ENCODE measurements at regions not wholly inside any gene's neighbourhood (a gene's known extent, or its start where the extent isn't known, plus 50 kb on each side); places are given as distances from the start of the nearest gene placed in this dataset.

DNA sequence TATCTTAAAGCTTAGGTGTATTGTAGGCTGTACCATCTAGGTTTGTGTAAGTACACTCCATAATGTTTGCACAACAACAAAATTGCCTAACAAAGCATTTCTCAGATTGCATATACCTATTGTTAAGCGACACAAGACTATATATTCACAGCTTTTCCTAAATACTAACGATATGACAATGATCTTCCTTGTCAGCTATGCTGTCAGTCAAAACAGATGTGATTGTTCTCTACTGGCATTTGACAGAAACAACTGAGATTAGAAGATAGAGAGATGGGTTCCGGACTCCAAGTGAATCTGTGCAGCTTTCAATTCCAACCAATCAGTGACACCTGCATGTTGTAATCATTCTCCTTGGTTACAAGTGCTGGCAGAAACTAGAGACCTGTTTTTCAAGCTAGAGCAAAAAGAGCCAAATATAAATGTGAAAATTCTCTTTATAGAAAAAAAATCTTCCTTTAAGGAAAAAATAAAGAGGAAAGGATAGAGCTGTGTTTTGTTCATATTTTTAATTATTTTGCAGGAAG lies 1232.3 kb upstream of the SLC39A10 start:
- no peak overlapping the region for H3K9ac ChIP-seq (ENCODE audit: low read length)

DNA sequence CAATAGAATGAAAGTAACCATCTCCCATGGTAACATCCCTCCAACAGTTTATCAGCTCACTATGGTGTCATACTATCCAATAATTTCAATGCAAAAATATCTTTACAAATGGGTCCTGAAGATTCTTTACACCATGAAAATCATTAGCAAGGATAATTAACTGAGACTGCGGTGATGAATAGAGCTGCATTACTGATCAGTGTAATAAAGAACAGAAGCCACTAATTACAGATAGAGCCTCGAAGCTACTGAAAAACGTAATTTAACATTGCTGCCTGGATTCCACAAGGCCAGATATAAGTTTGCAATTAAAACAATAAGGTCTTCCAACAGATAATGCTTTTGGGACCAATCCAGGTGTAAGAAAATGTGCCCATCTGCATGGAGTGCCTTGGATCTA lies 1245.8 kb upstream of the SLC39A10 start:
- TF ChIP-seq, protein P1, sequence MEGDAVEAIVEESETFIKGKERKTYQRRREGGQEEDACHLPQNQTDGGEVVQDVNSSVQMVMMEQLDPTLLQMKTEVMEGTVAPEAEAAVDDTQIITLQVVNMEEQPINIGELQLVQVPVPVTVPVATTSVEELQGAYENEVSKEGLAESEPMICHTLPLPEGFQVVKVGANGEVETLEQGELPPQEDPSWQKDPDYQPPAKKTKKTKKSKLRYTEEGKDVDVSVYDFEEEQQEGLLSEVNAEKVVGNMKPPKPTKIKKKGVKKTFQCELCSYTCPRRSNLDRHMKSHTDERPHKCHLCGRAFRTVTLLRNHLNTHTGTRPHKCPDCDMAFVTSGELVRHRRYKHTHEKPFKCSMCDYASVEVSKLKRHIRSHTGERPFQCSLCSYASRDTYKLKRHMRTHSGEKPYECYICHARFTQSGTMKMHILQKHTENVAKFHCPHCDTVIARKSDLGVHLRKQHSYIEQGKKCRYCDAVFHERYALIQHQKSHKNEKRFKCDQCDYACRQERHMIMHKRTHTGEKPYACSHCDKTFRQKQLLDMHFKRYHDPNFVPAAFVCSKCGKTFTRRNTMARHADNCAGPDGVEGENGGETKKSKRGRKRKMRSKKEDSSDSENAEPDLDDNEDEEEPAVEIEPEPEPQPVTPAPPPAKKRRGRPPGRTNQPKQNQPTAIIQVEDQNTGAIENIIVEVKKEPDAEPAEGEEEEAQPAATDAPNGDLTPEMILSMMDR (IDR thresholded peaks at IDR 0.05; ENCODE audit: low read depth, low read length), result no peak
- no peak for TF ChIP-seq EZH2phosphoT487 (IDR thresholded peaks at IDR 0.05; ENCODE audit: low read depth)
- Histone ChIP-seq H3K79me2 (ENCODE audit: low read length) (no peaks in the 10 kb centered on the region), H3K4me2 (ENCODE audit: low read length) (no peak overlapping the region), H3K27ac (ENCODE audit: low read length) (no peak overlapping the region), H4K20me1 (ENCODE audit: insufficient read depth, low read length) (no peaks in the 10 kb centered on the region), H3K27me3 (ENCODE audit: low read depth, low read length) (no peaks in the 10 kb centered on the region), H3K9me3 (ENCODE audit: insufficient read depth, low read length) (no peaks in the 10 kb centered on the region), H3K4me3 (ENCODE audit: low read length) (no peak overlapping the region), H3K36me3 (replicated peaks; ENCODE audit: low read depth, low read length) (no peaks in the 10 kb centered on the region), H3K9ac (ENCODE audit: low read length) (no peak overlapping the region), H3K4me1 (ENCODE audit: low read length) (no peaks in the 10 kb centered on the region), H2AFZ (ENCODE audit: low read depth, low read length) (peak overlapping the region; percentile 41; the same call in 1 of the 2 replicates)

More for the DNA sequence above, 1232.3 kb upstream of the SLC39A10 start:
- no peak overlapping the region for H3K4me2 ChIP-seq (ENCODE audit: low read length)
- TF ChIP-seq, protein P1 (IDR thresholded peaks at IDR 0.05; ENCODE audit: low read depth, low read length), result no peak
- no peak for TF ChIP-seq EZH2phosphoT487 (IDR thresholded peaks at IDR 0.05; ENCODE audit: low read depth)
- no peaks in the 10 kb centered on the region for H3K4me1 ChIP-seq (ENCODE audit: low read length)
- no peaks in the 10 kb centered on the region for H3K36me3 ChIP-seq (replicated peaks; ENCODE audit: low read depth, low read length)
- no peak overlapping the region for H3K27ac ChIP-seq (ENCODE audit: low read length)
- H4K20me1 ChIP-seq (ENCODE audit: insufficient read depth, low read length), result no peaks in the 10 kb centered on the region
- H3K4me3 ChIP-seq (ENCODE audit: low read length), result no peak overlapping the region
- H3K79me2 ChIP-seq (ENCODE audit: low read length), result no peaks in the 10 kb centered on the region
- H3K9me3 ChIP-seq (ENCODE audit: insufficient read depth, low read length), result no peaks in the 10 kb centered on the region
- H3K27me3 ChIP-seq (ENCODE audit: low read depth, low read length), result no peaks in the 10 kb centered on the region
- 0 out of 2 replicates have a peak overlapping the region, but pooled peaks have one; percentile 44 for H2AFZ ChIP-seq (ENCODE audit: low read depth, low read length)

DNA sequence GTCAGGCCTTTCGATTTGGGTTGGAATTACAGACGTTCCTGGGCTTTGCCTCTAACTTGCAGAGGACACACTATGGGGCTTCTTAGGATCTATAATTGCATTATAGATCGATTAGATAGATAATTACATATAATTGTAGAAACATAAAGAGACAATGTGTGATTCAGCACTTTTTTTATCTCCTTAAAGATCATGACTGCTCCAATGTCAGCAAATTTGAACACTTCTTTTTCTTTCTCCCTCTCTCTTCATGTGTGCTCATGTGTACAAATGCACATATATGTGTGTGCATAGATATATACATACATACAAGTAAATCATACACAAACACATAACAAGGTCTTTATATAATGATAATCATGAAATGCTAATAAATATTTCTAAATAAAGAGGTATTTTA lies 1261.2 kb upstream of the SLC39A10 start:
- no peak overlapping the region for H3K4me3 ChIP-seq (ENCODE audit: low read length)
- no peaks in the 10 kb centered on the region for H3K4me1 ChIP-seq (ENCODE audit: low read length)
- TF ChIP-seq, protein P1 (IDR thresholded peaks at IDR 0.05; ENCODE audit: low read depth, low read length), result no peak
- no peak for TF ChIP-seq EZH2phosphoT487 (IDR thresholded peaks at IDR 0.05; ENCODE audit: low read depth)
- no peak overlapping the region for H3K4me2 ChIP-seq (ENCODE audit: low read length)
- H3K27ac ChIP-seq (ENCODE audit: low read length), result no peak overlapping the region
- no peaks in the 10 kb centered on the region for H3K27me3 ChIP-seq (ENCODE audit: low read depth, low read length)
- no peak overlapping the region for H2AFZ ChIP-seq (ENCODE audit: low read depth, low read length)
- H4K20me1 ChIP-seq (ENCODE audit: insufficient read depth, low read length), result no peaks in the 10 kb centered on the region
- H3K9ac ChIP-seq (ENCODE audit: low read length), result no peak overlapping the region
- no peaks in the 10 kb centered on the region for H3K9me3 ChIP-seq (ENCODE audit: insufficient read depth, low read length)
- no peaks in the 10 kb centered on the region for H3K79me2 ChIP-seq (ENCODE audit: low read length)
- H3K36me3 ChIP-seq (replicated peaks; ENCODE audit: low read depth, low read length), result no peaks in the 10 kb centered on the region

DNA sequence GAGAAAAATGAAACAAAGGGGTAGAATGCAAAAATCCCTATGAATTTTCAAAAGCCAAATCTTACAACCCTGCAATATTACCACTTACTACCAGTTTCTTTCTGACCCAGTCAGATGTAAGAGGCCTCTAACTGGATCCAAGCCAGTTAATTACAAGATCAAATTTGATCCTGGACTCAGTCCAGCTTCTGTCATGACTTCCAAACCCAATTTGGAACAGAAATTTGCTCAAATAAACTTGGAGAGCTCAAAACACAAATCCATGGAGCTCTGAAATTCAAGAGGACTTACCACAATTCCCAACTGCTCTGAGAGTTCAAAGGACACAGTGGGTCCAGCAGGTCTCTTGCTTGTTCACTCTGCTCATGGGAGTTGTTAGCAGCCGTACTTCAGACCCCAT lies 1271.7 kb upstream of the SLC39A10 start:
- H3K27ac ChIP-seq (ENCODE audit: low read length), result no peak overlapping the region
- H3K9ac ChIP-seq (ENCODE audit: low read length), result no peak overlapping the region
- no peak overlapping the region for H3K4me3 ChIP-seq (ENCODE audit: low read length)
- no peaks in the 10 kb centered on the region for H3K79me2 ChIP-seq (ENCODE audit: low read length)
- H3K36me3 ChIP-seq (replicated peaks; ENCODE audit: low read depth, low read length), result no peaks in the 10 kb centered on the region
- H2AFZ ChIP-seq (ENCODE audit: low read depth, low read length), result no peak overlapping the region
- H3K9me3 ChIP-seq (ENCODE audit: insufficient read depth, low read length), result peaks cover 2% of the 10 kb centered on the region; the same call in 1 of the 2 replicates
- TF ChIP-seq, protein P1 (IDR thresholded peaks at IDR 0.05; ENCODE audit: low read depth, low read length), result no peak
- no peak for TF ChIP-seq EZH2phosphoT487 (IDR thresholded peaks at IDR 0.05; ENCODE audit: low read depth)
- H3K4me2 ChIP-seq (ENCODE audit: low read length), result no peak overlapping the region
- H3K27me3 ChIP-seq (ENCODE audit: low read depth, low read length), result no peaks in the 10 kb centered on the region
- no peaks in the 10 kb centered on the region for H4K20me1 ChIP-seq (ENCODE audit: insufficient read depth, low read length)
- H3K4me1 ChIP-seq (ENCODE audit: low read length), result no peaks in the 10 kb centered on the region
